Hematopoietic multipotent progenitor cell treated with erythropoietin and hydrocortisone succinate and interleukin-3 and kit ligand, for 8 days (in vitro differentiated cells): ENCODE measurements at regions not wholly inside any gene's neighbourhood (a gene's known extent, or its start where the extent isn't known, plus 50 kb on each side); places are given as distances from the start of the nearest gene placed in this dataset.
"Not testable (repeated sequence)": the region's sequence is repeated elsewhere in the genome, so short reads cannot be mapped to it uniquely, and the experiment has no call there.

ENCODE experiments used
- DNase-seq: peaks from one replicate; pipeline ENCODE4 v3.0.0-alpha.2; 2015

- no peak for DNase-seq
Measured at GRCh38 chr10:119996944-119997343, 104.4 kb downstream of the SEC23IP start.

- DNase-seq = no peak
Measured at GRCh38 chr10:119997429-119997828, 104.9 kb downstream of the SEC23IP start.

GRCh38 chr10:120002785-120003184, 110.3 kb downstream of the SEC23IP start:
- DNase-seq = no peak

GRCh38 chr10:120005207-120006201, 113.0 kb downstream of the SEC23IP start:
- no peak for DNase-seq

- DNase-seq = no peak
Measured at GRCh38 chr10:120007261-120007660, 114.7 kb downstream of the SEC23IP start.

- DNase-seq = no peak
Measured at GRCh38 chr10:120011359-120012130, 119.0 kb downstream of the SEC23IP start.

- no peak for DNase-seq
Measured at GRCh38 chr10:120012131-120012400, 119.5 kb downstream of the SEC23IP start.

GRCh38 chr10:120012566-120012965, 120.0 kb downstream of the SEC23IP start:
- no peak for DNase-seq

- DNase-seq = no peak
Measured at GRCh38 chr10:120014031-120014430, 121.5 kb downstream of the SEC23IP start.

- no peak for DNase-seq
Measured at GRCh38 chr10:120015064-120015463, 122.5 kb downstream of the SEC23IP start.

GRCh38 chr10:120016906-120017305, 124.4 kb downstream of the SEC23IP start:
- DNase-seq = no peak

GRCh38 chr10:120017733-120018417, 125.3 kb downstream of the SEC23IP start:
- DNase-seq = no peak

GRCh38 chr10:120018695-120019094, 126.2 kb downstream of the SEC23IP start:
- no peak for DNase-seq

- no peak for DNase-seq
Measured at GRCh38 chr10:120019568-120019967, 127.0 kb downstream of the SEC23IP start.

GRCh38 chr10:120022357-120022756, 129.8 kb downstream of the SEC23IP start:
- no peak for DNase-seq

- DNase-seq = no peak
Measured at GRCh38 chr10:120034236-120034635, 141.7 kb downstream of the SEC23IP start.

GRCh38 chr10:120039046-120039445, 146.5 kb downstream of the SEC23IP start:
- DNase-seq = no peak

- DNase-seq = no peak
Measured at GRCh38 chr10:120039826-120040225, 147.3 kb downstream of the SEC23IP start.

GRCh38 chr10:120041807-120042559, 149.5 kb downstream of the SEC23IP start:
- DNase-seq = no peak

GRCh38 chr10:120042705-120043104, 150.2 kb downstream of the SEC23IP start:
- no peak for DNase-seq

- not testable (repeated sequence) for DNase-seq
Measured at GRCh38 chr10:120047373-120047772, 154.8 kb downstream of the SEC23IP start.

- DNase-seq = no peak
Measured at GRCh38 chr10:120047926-120048325, 155.4 kb downstream of the SEC23IP start.

- DNase-seq = no peak
Measured at GRCh38 chr10:120048391-120048790, 155.9 kb downstream of the SEC23IP start.
